ENCODE measurements at regions not wholly inside any gene's neighbourhood (a gene's known extent, or its start where the extent isn't known, plus 50 kb on each side); places are given as distances from the start of the nearest gene placed in this dataset.

DNA sequence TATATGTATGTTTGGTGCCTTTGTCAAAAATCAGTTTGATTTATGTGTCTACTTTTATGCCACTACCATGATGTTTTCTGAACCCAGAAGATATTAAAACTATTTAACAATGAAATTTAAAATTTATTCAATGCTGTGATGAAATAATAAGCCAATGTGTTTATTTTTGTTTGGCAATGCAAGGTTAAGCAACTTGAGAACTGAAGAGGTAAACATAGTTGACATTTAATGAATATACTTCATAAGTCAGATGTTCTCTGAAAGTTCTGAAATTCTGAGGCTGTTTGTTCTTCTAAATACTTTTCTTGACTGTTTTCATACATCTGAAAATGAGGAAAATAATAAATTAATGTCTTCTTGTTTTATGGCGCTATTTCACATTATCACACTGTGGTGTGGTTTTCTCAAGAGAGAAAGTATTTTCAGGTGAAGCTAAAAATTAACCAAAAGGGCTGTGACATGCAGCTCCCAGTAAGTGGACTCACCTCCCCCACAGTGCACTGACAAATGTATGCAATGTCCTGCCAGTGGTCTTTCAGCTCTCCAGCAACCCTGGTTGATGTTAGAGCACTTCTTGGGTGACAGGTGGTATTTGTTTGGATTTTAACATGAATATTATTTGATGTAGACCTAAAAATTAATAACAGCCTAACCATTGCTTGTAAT is 863.6 kb upstream of the SALL3 start:
- DNase-seq (ENCODE audit: low read depth): no peak
- TF ChIP-seq, protein P1, sequence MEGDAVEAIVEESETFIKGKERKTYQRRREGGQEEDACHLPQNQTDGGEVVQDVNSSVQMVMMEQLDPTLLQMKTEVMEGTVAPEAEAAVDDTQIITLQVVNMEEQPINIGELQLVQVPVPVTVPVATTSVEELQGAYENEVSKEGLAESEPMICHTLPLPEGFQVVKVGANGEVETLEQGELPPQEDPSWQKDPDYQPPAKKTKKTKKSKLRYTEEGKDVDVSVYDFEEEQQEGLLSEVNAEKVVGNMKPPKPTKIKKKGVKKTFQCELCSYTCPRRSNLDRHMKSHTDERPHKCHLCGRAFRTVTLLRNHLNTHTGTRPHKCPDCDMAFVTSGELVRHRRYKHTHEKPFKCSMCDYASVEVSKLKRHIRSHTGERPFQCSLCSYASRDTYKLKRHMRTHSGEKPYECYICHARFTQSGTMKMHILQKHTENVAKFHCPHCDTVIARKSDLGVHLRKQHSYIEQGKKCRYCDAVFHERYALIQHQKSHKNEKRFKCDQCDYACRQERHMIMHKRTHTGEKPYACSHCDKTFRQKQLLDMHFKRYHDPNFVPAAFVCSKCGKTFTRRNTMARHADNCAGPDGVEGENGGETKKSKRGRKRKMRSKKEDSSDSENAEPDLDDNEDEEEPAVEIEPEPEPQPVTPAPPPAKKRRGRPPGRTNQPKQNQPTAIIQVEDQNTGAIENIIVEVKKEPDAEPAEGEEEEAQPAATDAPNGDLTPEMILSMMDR (IDR thresholded peaks at IDR 0.05; ENCODE audit: insufficient read depth, low read length): no peak
- no peak overlapping the region for H3K4me3 ChIP-seq (ENCODE audit: low read depth, low read length)

DNA sequence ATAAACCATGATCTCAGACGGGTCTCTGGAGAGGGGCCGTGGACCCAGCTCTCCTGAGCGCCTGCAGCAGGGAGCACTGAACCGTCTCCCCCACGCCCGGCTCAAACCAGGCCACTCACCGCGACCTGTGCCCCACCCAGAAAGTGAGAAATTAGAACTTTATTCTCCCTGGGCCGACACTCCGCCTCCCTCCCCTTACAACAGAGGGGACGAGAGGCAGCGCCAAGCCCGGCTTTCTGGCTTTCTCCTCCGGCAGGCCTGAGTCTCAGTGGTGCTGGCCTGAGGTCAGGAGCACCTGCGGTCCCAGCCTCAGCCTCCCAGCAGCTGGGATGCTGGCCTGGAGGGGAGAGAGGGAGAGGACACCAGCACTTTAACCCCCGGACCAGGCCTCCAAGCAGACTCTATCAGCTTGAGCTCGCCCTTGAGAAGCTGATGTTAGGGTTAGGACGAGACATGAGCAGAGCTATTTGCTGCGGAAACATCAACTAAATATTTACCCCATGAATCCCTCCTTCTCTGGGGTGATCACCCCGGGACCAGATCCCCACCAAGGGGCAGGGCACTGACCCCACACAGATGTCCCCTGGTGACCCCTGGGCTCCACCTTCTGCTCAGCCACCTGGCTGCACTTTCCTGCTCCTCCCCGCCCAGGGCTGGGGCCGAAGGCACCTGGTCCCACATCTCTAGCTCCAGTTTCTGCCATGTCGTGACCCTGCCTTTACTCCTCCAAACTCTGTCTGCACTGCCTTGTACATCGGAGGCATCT is 856.3 kb upstream of the SALL3 start:
- DNase-seq (ENCODE audit: low read depth): no peak
- TF ChIP-seq, protein P1 (IDR thresholded peaks at IDR 0.05; ENCODE audit: insufficient read depth, low read length): no peak
- H3K4me3 ChIP-seq (ENCODE audit: low read depth, low read length): no peak overlapping the region

DNA sequence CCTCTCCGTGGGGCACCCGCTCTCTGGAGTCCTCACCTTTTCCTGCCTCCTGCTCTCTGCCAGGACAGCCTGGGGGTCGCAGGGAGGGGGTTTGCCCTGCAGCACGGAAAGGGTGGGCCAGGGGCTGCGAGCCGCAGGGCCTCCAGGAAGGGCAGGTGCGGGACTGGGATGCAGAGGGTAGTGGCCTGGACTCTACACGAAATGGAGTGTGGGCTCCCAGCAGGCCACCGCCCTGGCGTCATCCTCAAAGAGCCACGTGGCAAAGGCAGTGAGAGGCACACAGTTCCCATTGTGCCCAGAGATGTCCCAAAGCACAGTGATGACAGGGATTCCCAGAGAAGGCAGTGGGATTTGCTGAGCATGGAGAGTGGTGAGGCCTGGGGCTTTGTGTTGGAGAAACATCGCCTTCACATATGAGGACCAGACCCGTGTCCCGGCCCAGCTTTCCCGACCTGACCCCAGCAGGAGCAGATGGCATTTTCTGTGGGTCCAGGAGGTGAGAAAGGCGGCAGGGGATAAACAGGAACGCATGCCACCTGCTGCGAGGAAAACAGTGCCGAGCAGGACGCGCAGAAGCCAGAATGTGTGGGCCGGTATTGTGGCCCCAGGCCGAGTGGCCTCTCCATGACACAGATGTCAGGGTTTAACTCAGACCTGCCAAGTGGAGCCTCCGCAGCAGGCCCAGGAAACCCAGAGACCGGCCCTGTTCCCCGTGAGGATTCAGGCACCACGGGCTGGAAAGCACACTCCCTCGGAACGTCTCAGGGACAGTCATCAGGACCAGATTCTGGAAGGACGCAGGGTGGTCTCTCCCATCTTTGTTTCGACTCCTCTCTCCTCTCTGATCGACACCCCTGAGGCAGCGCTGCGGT is 855.5 kb upstream of the SALL3 start:
- TF ChIP-seq, protein P1 (IDR thresholded peaks at IDR 0.05; ENCODE audit: insufficient read depth, low read length): no peak
- H3K4me3 ChIP-seq (ENCODE audit: low read depth, low read length): no peak overlapping the region

DNA sequence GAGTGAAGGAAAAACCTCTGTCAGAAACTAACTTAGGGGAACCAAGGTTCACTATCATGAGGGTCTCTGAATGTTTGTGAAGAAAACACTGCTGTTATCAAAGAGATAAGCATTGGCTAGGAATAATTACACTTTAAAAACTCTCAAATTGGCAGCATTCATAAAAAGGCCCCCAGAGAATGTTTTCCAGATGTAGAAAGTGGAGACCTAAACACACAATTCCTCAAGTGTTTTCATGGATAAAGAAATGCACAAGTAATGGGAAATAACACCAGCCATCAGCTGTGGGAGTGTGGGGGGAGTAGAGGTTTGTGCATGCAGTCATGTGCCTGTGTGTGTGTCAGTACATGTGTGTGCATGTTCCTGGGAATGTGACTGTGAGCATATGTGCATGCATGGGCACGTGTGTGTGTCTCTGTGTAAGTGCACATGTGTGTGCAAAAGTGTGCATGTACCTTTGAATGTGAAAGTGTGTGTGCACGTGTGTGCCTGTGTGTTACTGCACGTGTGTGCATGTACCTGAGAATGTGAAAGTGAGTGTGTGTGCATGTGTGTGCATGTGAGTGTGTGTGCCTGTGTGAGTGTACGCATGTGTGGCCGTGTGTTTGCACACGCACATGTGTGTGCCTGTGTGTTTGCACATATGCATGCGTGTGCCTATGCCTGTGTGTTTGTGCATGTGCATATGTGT is 854.3 kb upstream of the SALL3 start:
- TF ChIP-seq, protein P1 (IDR thresholded peaks at IDR 0.05; ENCODE audit: insufficient read depth, low read length): no peak
- no peak for DNase-seq (ENCODE audit: low read depth)
- no peak overlapping the region for H3K4me3 ChIP-seq (ENCODE audit: low read depth, low read length)

More for the DNA sequence above, 855.5 kb upstream of the SALL3 start:
- DNase-seq (ENCODE audit: low read depth): no peak

DNA sequence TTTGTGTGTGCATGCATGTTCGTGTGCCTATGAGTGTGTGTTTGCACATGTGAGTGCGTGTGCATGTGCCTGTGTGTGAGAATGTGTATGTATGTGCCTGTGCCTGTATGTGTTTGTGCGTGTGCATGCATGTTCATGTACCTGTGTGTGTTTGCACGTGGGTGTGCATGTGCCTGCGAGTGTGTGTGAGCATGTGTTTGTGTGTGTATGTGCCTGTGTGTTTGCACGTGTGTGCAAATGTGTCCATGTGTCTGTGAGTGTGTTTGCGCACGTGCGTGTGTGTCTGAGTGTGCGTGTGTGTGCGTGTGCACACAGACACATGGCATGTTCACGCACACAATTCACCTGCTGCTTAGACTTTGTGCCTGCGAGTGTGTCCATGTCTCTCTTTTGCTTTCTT is 853.5 kb upstream of the SALL3 start:
- no peak overlapping the region for H3K4me3 ChIP-seq (ENCODE audit: low read depth, low read length)
- TF ChIP-seq, protein P1 (IDR thresholded peaks at IDR 0.05; ENCODE audit: insufficient read depth, low read length): no peak
- DNase-seq (ENCODE audit: low read depth): no peak

DNA sequence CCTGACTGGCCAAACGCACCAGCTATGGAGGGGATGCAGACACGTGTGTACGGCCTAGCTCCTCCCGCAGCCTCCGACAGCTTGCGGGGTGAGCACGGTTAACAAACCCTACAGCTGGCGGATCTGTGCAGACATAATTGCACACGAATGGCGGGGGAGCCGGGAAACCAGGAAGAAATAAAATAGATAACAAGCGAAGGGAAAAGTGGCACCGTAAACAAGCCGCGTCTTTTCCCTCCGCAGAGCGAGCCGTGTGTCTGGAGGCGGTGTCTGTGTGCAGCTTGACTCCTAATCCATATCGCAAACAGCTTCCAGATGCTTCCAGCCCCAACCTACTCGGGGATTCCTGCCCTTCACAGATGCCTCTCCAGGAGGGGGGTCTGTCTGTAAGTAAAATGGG is 853.1 kb upstream of the SALL3 start:
- H3K4me3 ChIP-seq (ENCODE audit: low read depth, low read length): no peak overlapping the region
- TF ChIP-seq, protein P1 (IDR thresholded peaks at IDR 0.05; ENCODE audit: insufficient read depth, low read length): no peak
- no peak for DNase-seq (ENCODE audit: low read depth)

All from fibroblast of the aortic adventitia (primary cell).